ENCODE measurements at regions not wholly inside any gene's neighbourhood (a gene's known extent, or its start where the extent isn't known, plus 50 kb on each side); places are given as distances from the start of the nearest gene placed in this dataset.

DNA sequence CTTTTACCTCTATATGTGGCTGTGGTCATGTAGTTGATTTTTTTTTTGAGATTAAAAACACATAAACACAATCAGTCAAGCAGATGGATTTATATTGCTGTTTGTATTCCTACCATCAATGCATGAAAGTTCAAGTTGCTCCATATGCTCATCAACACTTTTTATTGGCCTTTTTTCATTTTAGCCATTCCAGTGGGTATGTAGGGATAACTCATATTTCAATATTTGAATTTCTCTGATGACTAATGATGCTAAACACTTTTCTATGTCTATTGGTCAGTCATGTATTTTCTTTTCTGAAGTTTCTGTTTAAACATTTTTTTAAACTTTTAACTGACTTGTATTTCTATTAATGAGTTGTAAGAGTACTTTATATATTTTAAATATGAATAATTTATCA, 445.4 kb upstream of the RGMB start:
- TF ChIP-seq, protein P1, sequence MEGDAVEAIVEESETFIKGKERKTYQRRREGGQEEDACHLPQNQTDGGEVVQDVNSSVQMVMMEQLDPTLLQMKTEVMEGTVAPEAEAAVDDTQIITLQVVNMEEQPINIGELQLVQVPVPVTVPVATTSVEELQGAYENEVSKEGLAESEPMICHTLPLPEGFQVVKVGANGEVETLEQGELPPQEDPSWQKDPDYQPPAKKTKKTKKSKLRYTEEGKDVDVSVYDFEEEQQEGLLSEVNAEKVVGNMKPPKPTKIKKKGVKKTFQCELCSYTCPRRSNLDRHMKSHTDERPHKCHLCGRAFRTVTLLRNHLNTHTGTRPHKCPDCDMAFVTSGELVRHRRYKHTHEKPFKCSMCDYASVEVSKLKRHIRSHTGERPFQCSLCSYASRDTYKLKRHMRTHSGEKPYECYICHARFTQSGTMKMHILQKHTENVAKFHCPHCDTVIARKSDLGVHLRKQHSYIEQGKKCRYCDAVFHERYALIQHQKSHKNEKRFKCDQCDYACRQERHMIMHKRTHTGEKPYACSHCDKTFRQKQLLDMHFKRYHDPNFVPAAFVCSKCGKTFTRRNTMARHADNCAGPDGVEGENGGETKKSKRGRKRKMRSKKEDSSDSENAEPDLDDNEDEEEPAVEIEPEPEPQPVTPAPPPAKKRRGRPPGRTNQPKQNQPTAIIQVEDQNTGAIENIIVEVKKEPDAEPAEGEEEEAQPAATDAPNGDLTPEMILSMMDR (IDR thresholded peaks at IDR 0.05): no peak
- no peak for TF ChIP-seq POLR2A (IDR thresholded peaks at IDR 0.05)
